CD4-positive, alpha-beta T cell treated with Interleukin-6 for 4 hours (primary cell): ENCODE measurements at regions not wholly inside any gene's neighbourhood (a gene's known extent, or its start where the extent isn't known, plus 50 kb on each side); places are given as distances from the start of the nearest gene placed in this dataset.

Source experiments
- DNase-seq: peaks from one replicate; pipeline ENCODE4 v3.0.0-alpha.2; 2020; ENCODE audit warnings: mixed read lengths

- no peak for DNase-seq
These were observed 402.6 kb downstream of the EIPR1 start for GRCh38 chr2:2974982-2975381.

GRCh38 chr2:2960441-2961133, 417.0 kb downstream of the EIPR1 start:
- no peak for DNase-seq

GRCh38 chr2:2950403-2950952, 427.1 kb downstream of the EIPR1 start:
- DNase-seq, result no peak

GRCh38 chr2:2947406-2947805, 430.2 kb downstream of the EIPR1 start:
- no peak for DNase-seq

GRCh38 chr2:2942906-2943305, 434.7 kb downstream of the EIPR1 start:
- DNase-seq, result no peak

- no peak for DNase-seq
These were observed 435.4 kb downstream of the EIPR1 start for GRCh38 chr2:2942225-2942624.

GRCh38 chr2:2941205-2941604, 436.4 kb downstream of the EIPR1 start:
- DNase-seq, result no peak

- DNase-seq, result no peak
These were observed 436.9 kb downstream of the EIPR1 start for GRCh38 chr2:2940702-2941101.

- no peak for DNase-seq
These were observed 437.6 kb downstream of the EIPR1 start for GRCh38 chr2:2940061-2940460.

- DNase-seq, result no peak
These were observed 438.4 kb downstream of the EIPR1 start for GRCh38 chr2:2939078-2939795.

- DNase-seq, result no peak
These were observed 439.1 kb downstream of the EIPR1 start for GRCh38 chr2:2938481-2938880.

- no peak for DNase-seq
These were observed 442.0 kb downstream of the EIPR1 start for GRCh38 chr2:2935445-2936149.

- no peak for DNase-seq
These were observed 444.2 kb downstream of the EIPR1 start for GRCh38 chr2:2933426-2933825.

- DNase-seq, result no peak
These were observed 444.8 kb downstream of the EIPR1 start for GRCh38 chr2:2932692-2933305.

GRCh38 chr2:2932189-2932588, 445.4 kb downstream of the EIPR1 start:
- DNase-seq, result no peak

GRCh38 chr2:2931318-2932075, 446.1 kb downstream of the EIPR1 start:
- no peak for DNase-seq

GRCh38 chr2:2930841-2931240, 446.8 kb downstream of the EIPR1 start:
- no peak for DNase-seq

GRCh38 chr2:2926858-2927175, 450.8 kb downstream of the EIPR1 start:
- DNase-seq, result no peak

- no peak for DNase-seq
These were observed 451.4 kb downstream of the EIPR1 start for GRCh38 chr2:2926009-2926857.

- no peak for DNase-seq
These were observed 455.5 kb downstream of the EIPR1 start for GRCh38 chr2:2922156-2922555.

- DNase-seq, result no peak
These were observed 456.5 kb downstream of the EIPR1 start for GRCh38 chr2:2921011-2921720.
